Mucosa of rectum (tissue), 2 donors: ENCODE measurements at regions not wholly inside any gene's neighbourhood (a gene's known extent, or its start where the extent isn't known, plus 50 kb on each side); places are given as distances from the start of the nearest gene placed in this dataset.

ENCODE experiments used
- H3K27ac ChIP-seq, 2 donors: one replicate each; pipeline ENCODE4 v1.7.0; 2013; ENCODE audit warnings: inconsistent platforms in 2 of 2, low read depth in 2 of 2, low read length in 2 of 2
- H3K27me3 ChIP-seq, 2 donors: one replicate each; pipeline ENCODE4 v1.7.0; 2013; ENCODE audit warnings: low read length in 2 of 2; ENCODE audit not compliant: control insufficient read depth in 2 of 2, insufficient read depth in 2 of 2
- H3K36me3 ChIP-seq, 2 donors: one replicate each; pipeline ENCODE4 v1.7.0; 2013; ENCODE audit warnings: low read length in 2 of 2; ENCODE audit not compliant: control insufficient read depth in 2 of 2, insufficient read depth in 2 of 2
- H3K4me1 ChIP-seq, 2 donors: one replicate each; pipeline ENCODE4 v1.7.0; 2013; ENCODE audit warnings: low read length in 2 of 2, mild to moderate bottlenecking in 1 of 2; ENCODE audit not compliant: control insufficient read depth in 2 of 2, insufficient read depth in 2 of 2
- H3K4me3 ChIP-seq, 2 donors: one replicate each; pipeline ENCODE4 v1.7.0; 2013; ENCODE audit warnings: low read length in 2 of 2
- H3K9ac ChIP-seq, 2 donors: one replicate each; pipeline ENCODE4 v1.7.0; 2013; ENCODE audit warnings: low read length in 2 of 2, low read depth in 1 of 2, mild to moderate bottlenecking in 1 of 2
- H3K9me3 ChIP-seq, 2 donors: one replicate each; pipeline ENCODE4 v1.7.0; 2013; ENCODE audit warnings: low read length in 2 of 2; ENCODE audit not compliant: control insufficient read depth in 2 of 2
- donor health status: healthy.
- donor health status: Normal muscosa, but diverticular disease.

DNA sequence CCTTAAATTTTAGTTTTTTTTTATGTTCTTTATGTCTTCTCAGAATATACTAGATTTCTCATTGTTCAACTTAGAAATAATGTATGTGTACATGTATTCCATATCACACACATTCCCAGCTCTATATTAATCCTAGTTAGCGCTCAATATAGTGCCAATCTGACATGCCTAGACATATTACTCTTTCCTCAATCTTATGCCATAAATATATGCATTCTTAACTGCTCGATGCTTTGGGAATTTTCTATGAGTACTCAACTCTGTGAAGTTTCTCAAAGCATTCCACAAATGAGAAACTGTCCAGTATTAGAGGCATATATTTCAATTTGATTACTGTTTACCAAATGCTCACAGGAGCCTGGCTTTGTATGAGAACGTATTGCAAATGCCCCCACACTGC, 231.2 kb upstream of the VEGFC start:
- H3K27me3 ChIP-seq, result no peaks in the 10 kb centered on the region
- no peaks in the 10 kb centered on the region for H3K36me3 ChIP-seq
- no peaks in the 10 kb centered on the region for H3K9me3 ChIP-seq

DNA sequence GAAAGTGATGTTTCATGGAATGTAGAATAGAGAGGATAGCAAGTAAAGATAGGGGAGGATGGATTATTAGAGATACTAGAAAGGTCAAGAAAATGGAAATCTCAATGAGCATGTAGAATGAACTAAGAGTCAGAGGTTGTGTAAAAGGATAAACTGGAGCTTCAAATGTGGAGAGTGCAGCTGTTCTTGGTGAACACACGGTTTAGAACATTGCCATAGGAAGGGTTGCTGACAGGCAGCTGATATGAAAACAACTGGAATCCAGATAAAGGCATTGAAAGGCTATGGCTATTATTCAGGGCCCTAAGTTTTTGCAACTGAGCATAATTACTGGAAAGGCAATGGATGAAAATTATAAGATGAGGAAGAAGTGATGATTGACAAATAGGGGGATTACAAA, 239.6 kb upstream of the VEGFC start:
- Histone ChIP-seq H3K9me3 (no peaks in the 10 kb centered on the region), H3K27me3 (no peaks in the 10 kb centered on the region), H3K36me3 (no peaks in the 10 kb centered on the region), H3K27ac (no peak overlapping the region), H3K4me3 (no peak overlapping the region), H3K9ac (no peak overlapping the region), H3K4me1 (no peaks in the 10 kb centered on the region)

More for the DNA sequence above, 231.2 kb upstream of the VEGFC start:
- no peak overlapping the region for H3K27ac ChIP-seq
- H3K9ac ChIP-seq, result no peak overlapping the region
- H3K4me1 ChIP-seq, result no peaks in the 10 kb centered on the region
- no peak overlapping the region for H3K4me3 ChIP-seq

DNA sequence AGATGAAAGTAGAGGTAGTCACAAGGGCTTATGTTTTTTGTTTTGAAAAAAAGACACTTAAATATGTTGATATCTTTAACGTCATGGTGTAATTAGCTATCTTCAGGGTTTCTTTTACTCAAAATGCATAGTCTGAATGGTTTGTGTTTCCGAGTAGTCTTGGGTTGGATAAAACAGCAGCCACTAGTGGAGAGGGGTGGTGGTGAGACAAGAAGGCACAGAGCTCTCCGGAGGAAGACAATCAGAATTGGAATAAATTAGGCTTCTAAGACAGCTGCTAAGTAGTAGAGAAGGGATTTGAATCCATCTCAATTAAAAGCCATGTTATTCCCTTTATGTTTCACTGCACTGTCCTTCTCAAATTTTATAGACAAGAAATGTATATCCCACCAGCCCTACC, 240.4 kb upstream of the VEGFC start:
- Histone ChIP-seq H3K27me3 (no peaks in the 10 kb centered on the region), H3K4me3 (no peak overlapping the region), H3K9ac (no peak overlapping the region), H3K9me3 (no peaks in the 10 kb centered on the region), H3K36me3 (no peaks in the 10 kb centered on the region), H3K4me1 (no peaks in the 10 kb centered on the region), H3K27ac (no peak overlapping the region)

DNA sequence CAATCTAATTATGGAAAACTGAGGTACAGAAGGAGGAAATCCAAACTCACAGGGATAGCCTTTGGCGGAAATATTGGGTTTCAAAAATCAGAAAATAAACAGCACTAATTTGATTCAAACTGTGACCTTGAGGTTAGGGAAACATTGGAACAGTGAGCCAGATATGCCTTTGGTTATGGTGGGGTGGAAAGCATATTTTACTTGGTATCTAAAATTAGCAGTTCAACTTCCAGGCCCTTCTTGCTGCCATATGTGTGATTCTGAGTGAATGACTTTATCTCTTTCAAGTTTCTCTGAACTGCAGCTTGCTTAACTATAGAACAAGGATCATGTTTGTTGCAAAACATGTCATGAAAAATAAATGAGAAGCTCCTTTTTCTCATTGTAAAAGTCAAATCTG, 240.9 kb upstream of the VEGFC start:
- H3K9ac ChIP-seq, result no peak overlapping the region
- H3K36me3 ChIP-seq, result no peaks in the 10 kb centered on the region
- no peaks in the 10 kb centered on the region for H3K9me3 ChIP-seq
- no peaks in the 10 kb centered on the region for H3K4me1 ChIP-seq
- no peaks in the 10 kb centered on the region for H3K27me3 ChIP-seq
- H3K27ac ChIP-seq, result no peak overlapping the region
- H3K4me3 ChIP-seq, result no peak overlapping the region

DNA sequence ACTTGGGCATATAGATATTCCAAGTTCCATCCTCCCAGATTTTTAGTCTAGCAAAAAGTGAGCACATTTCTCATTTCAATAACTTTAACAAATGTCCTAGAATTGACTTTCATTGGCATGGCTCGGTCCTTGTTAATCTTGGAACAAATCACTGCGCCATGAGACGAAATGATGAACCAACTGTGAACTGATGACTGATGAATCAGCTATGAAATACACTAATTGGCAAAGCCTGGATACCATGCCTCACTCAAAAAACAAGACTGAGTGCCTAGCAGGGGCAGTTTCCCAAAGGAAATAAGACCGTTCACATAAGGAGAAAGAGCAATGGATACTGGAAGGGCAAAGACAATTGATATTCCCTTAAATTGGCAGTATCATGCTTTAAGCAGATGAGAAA, 248.6 kb upstream of the VEGFC start:
- H3K9ac ChIP-seq, result no peak overlapping the region
- no peaks in the 10 kb centered on the region for H3K4me1 ChIP-seq
- no peaks in the 10 kb centered on the region for H3K27me3 ChIP-seq
- no peak overlapping the region for H3K27ac ChIP-seq
- no peak overlapping the region for H3K4me3 ChIP-seq
- no peaks in the 10 kb centered on the region for H3K9me3 ChIP-seq
- H3K36me3 ChIP-seq, result no peaks in the 10 kb centered on the region

DNA sequence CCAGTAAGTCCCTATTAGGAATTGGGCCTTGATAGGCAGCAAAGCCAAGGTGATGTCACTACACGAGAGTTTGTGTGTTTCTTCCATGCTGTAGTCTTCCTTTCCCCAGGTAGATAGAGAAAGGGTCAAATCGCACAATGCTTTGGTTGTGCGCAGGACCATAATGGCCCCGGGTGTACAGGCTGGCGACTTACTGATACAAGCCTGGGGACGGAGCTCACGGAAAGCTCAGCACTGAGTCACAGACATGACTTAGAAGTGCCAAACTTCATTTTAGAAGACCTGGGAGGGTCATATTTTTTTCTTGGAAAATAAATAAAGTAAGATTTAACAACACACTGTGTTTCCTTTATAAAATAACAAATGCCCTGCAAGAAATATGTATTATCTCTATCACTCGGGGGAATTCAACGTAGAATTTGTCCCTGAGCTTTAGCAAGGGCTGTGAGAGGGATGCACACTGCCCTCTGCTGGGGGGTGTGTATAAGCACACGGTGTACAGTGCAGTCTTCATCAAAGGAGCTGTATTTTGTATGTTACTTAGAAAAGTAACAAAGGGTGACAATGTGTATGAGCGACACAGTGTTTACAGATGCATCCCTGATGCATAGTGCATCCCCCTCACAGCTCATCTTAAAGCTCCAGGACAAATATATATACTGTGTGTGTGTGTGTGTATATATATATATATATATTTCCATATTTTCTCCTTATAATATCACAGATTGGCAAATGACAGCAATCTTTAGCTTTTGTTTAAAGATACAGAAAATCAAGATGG, 254.5 kb upstream of the VEGFC start:
- no peaks in the 10 kb centered on the region for H3K27me3 ChIP-seq
- H3K4me3 ChIP-seq, result no peak overlapping the region
- no peak overlapping the region for H3K9ac ChIP-seq
- no peaks in the 10 kb centered on the region for H3K4me1 ChIP-seq
- H3K36me3 ChIP-seq, result no peaks in the 10 kb centered on the region
- no peaks in the 10 kb centered on the region for H3K9me3 ChIP-seq
- H3K27ac ChIP-seq, result no peak overlapping the region

DNA sequence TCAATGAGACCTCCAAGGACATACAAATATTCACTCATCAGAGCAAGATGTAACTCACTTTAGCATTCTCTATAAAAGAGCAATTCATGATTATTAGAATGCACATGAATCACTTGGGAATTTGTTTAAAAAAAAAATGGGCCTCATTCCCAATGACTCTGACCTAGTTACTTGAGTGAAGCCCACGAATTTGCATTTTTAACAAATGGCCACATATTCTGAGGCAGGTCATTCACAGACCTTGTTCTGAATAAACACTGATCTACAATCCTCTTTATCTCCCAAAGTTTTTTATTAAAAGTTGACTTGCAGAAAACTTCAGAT, 255.1 kb upstream of the VEGFC start:
- Histone ChIP-seq H3K27me3 (no peaks in the 10 kb centered on the region), H3K4me3 (no peak overlapping the region), H3K27ac (no peak overlapping the region), H3K9me3 (no peaks in the 10 kb centered on the region), H3K4me1 (no peaks in the 10 kb centered on the region), H3K9ac (no peak overlapping the region), H3K36me3 (no peaks in the 10 kb centered on the region)

DNA sequence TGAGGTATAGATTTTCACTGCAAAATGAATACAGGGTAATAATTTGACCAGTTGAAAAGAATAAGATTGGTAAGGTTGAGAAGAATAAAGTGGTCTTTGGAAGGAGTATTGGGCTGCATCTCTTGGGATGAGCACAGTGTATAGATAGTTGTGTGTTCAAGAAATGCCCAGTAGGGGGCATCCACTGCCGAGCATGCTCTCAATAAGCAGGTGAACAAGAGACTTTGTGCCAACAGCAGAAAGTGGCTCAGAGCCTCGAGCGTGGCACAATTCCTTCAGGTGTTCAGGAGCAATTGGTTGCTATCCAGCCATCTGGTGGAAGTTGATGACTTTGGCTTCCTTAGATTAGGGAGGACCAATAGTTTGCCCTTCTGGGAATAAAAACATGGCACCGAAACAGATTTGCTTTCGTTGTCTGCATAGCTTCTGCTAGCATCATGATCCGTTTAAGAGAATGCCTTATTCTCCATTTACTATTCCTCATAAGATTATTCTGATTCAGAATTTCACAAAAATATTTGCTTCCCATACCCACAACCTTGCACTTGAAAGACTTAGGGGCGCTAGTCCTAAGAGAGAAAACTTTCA, 258.1 kb upstream of the NEIL3 start:
- H3K4me1 ChIP-seq, result no peaks in the 10 kb centered on the region
- no peak overlapping the region for H3K9ac ChIP-seq
- no peaks in the 10 kb centered on the region for H3K27me3 ChIP-seq
- no peak overlapping the region for H3K27ac ChIP-seq
- no peaks in the 10 kb centered on the region for H3K36me3 ChIP-seq
- H3K9me3 ChIP-seq, result no peaks in the 10 kb centered on the region
- H3K4me3 ChIP-seq, result no peak overlapping the region

DNA sequence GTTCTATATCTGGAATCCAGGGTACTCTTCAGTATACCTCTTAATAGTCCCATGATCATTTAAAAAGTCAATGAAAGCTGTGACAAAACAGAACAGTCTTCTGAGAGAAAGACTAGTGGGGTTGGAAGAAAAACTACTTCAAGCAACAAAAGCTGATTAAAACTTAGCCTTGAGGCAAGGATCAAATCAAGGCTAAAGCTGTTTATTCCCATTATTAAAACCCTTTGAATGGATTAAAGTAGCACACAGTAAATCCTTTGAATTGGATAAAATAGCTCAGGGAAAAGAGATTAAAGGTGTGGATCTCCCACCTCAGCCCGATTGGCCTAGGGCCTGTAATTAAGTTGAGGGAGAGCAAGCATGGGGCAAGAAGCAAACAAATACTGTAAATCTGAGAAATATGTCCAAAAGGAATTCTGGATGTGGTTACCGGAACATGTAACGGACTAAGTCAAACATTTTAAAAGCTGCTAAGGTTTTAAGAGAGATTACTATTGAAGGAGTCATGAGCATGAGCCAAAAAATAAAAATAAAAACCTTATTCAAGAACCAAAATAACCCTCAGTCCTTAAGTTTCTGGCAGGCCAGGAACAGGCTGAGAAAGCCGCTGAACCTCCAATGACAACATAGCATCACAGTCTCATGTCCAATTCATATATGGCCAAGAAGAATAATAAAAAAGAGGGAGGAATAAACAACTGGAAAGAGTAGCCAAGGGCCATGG, 257.3 kb upstream of the NEIL3 start:
- Histone ChIP-seq H3K27me3 (no peaks in the 10 kb centered on the region), H3K36me3 (no peaks in the 10 kb centered on the region), H3K4me1 (no peaks in the 10 kb centered on the region), H3K27ac (no peak overlapping the region), H3K4me3 (no peak overlapping the region), H3K9me3 (no peaks in the 10 kb centered on the region), H3K9ac (no peak overlapping the region)

DNA sequence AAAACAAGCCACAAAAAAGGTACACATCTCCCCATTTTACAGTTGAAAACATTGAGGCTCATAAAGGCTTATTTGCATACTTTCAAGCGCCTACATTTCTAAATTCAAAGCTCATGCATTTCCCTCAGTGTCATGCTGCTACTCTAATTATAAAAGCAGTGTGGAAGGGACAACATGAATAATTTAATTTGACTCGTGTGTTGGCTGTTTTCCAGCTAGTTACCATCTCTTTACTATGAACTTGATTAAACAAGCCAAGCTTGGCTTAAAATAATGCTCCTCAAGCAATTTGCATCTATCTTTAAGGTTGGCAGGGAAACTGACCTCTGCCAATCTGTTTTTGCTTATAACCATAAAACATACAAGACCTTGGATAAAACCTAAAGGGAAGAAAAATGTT, 252.5 kb upstream of the NEIL3 start:
- H3K4me1 ChIP-seq, result no peaks in the 10 kb centered on the region
- no peaks in the 10 kb centered on the region for H3K36me3 ChIP-seq
- H3K4me3 ChIP-seq, result no peak overlapping the region
- H3K27ac ChIP-seq, result no peak overlapping the region
- no peaks in the 10 kb centered on the region for H3K27me3 ChIP-seq
- no peaks in the 10 kb centered on the region for H3K9me3 ChIP-seq
- no peak overlapping the region for H3K9ac ChIP-seq
